Spleen (tissue), 11 donors: ENCODE measurements at regions not wholly inside any gene's neighbourhood (a gene's known extent, or its start where the extent isn't known, plus 50 kb on each side); places are given as distances from the start of the nearest gene placed in this dataset.

Experiments used
- DNase-seq: peaks from one replicate; pipeline ENCODE4 v3.0.0-alpha.2; 2020
- H3K27ac ChIP-seq, 8 donors: fragments of 200-600 bp; sonication (generic) in 7 of 8; 1 replicate in 4 of 8; 2 replicates in 4 of 8; pipeline versions ENCODE4 v1.5.0 to v1.8.0; 2016 to 2021; ENCODE audit warnings: inconsistent platforms in 4 of 8, mild to moderate bottlenecking in 4 of 8, moderate library complexity in 1 of 8
- H3K27me3 ChIP-seq, 7 donors: fragments of 200-600 bp; sonication (generic) in 6 of 7; replicated peaks in 1 of 7; 1 replicate in 4 of 7; 2 replicates in 3 of 7; pipeline versions ENCODE4 v1.5.0 to v1.8.0; 2016 to 2021; ENCODE audit warnings: inconsistent platforms in 3 of 7, mild to moderate bottlenecking in 1 of 7
- H3K36me3 ChIP-seq, 6 donors: fragments of 200-600 bp; sonication (generic) in 5 of 6; 1 replicate in 4 of 6; 2 replicates in 2 of 6; pipeline versions ENCODE4 v1.5.0 to v1.8.0; 2016 to 2021; ENCODE audit warnings: inconsistent platforms in 2 of 6
- H3K4me1 ChIP-seq, 6 donors: fragments of 200-600 bp; sonication (generic) in 5 of 6; 1 replicate in 3 of 6; 2 replicates in 3 of 6; pipeline versions ENCODE4 v1.5.0 to v1.8.0; 2016 to 2021; ENCODE audit warnings: inconsistent platforms in 3 of 6
- H3K4me3 ChIP-seq, 8 donors: fragments of 200-600 bp; sonication (generic) in 7 of 8; 1 replicate in 4 of 8; 2 replicates in 4 of 8; pipeline versions ENCODE4 v1.5.0 to v1.8.0; 2016 to 2021; ENCODE audit warnings: inconsistent platforms in 4 of 8, mild to moderate bottlenecking in 4 of 8, moderate library complexity in 2 of 8
- H3K9me3 ChIP-seq, 8 donors: fragments of 200-600 bp; sonication (generic) in 7 of 8; 1 replicate in 4 of 8; 2 replicates in 4 of 8; pipeline versions ENCODE4 v1.5.0 to v1.8.0; 2016 to 2021; ENCODE audit warnings: inconsistent platforms in 4 of 8
- POLR2A ChIP-seq, 3 donors: fragments of 450-650 bp; IDR thresholded peaks; one replicate each; pipeline ENCODE4 v1.5.1; 2017; ENCODE audit warnings: antibody characterized with exemption in 3 of 3, mild to moderate bottlenecking in 1 of 3
- POLR2AphosphoS5 ChIP-seq, 3 donors: sonication (generic); formaldehyde crosslinking; IDR thresholded peaks; one replicate each; pipeline ENCODE4 v1.5.1; 2017; ENCODE audit warnings: antibody characterized with exemption in 3 of 3
- WGBS, 5 donors: extraction: QIAGEN DNeasy Blood & Tissue Kit in 3 of 5; methylation state at CpG; one replicate each; pipeline versions ENCODE4 v1.1.5 to v1.1.7; 2013 to 2018; 5-methylcytosine and 5-hydroxymethylcytosine counted together
- intact Hi-C: fragments of 100-400 bp; cut with DNase I; formaldehyde crosslinking; loops from one replicate; pipeline ENCODE4 v1.15.0; 2023; ENCODE audit warnings: low total_unique reads
- TF ChIP-seq, protein P1 (sequence below), 11 experiments: fragments of 200-600 bp in 7 of 11; fragments of 450-650 bp in 4 of 11; sonication (generic) in 4 of 11; IDR thresholded peaks in 8 of 11; conservative IDR thresholded peaks in 3 of 11; 1 replicate in 7 of 11; 2 replicates in 4 of 11; pipeline versions ENCODE4 v1.4.0 to v1.8.0; 2016 to 2021; ENCODE audit warnings: antibody characterized with exemption in 11 of 11, inconsistent platforms in 4 of 11, mild to moderate bottlenecking in 1 of 11
- donor health status: healthy with polysubstance abuse.
- donor health status: DM: no; HTN: no; CAD: no; lungs with moderate emphysema.
- donor health status: DM: no; HTN: no; CAD: no.
- donor health status: Bipolar disorder and iron deficiency.
- donor health status: healthy.
- donor health status: DM: no; HTN: no; CAD: no.
- donor health status: DM: yes; HTN: yes; CAD: no.

DNA sequence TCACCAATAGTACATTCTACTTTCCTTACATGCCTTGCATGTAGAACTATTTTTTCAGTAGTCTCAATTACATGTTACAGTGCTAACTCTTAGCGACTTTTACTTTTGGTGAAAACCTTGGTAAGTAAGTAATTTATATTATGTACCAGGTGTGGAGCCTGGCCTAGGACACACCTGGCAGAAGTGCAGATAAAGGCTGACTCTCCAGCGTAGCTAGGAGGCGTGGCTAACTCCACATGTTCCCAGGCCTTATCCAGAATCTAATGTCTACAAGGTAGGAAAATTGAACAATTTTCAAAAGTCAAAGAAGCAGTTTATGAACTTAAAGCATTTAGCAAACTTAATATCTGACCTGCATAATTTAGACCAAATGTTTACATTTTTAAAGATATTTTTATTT is 157.4 kb downstream of the DHRS2 start:
- no peaks in the 10 kb centered on the region for H3K4me1 ChIP-seq
- H3K27ac ChIP-seq = no peak overlapping the region
- TF ChIP-seq, protein P1, sequence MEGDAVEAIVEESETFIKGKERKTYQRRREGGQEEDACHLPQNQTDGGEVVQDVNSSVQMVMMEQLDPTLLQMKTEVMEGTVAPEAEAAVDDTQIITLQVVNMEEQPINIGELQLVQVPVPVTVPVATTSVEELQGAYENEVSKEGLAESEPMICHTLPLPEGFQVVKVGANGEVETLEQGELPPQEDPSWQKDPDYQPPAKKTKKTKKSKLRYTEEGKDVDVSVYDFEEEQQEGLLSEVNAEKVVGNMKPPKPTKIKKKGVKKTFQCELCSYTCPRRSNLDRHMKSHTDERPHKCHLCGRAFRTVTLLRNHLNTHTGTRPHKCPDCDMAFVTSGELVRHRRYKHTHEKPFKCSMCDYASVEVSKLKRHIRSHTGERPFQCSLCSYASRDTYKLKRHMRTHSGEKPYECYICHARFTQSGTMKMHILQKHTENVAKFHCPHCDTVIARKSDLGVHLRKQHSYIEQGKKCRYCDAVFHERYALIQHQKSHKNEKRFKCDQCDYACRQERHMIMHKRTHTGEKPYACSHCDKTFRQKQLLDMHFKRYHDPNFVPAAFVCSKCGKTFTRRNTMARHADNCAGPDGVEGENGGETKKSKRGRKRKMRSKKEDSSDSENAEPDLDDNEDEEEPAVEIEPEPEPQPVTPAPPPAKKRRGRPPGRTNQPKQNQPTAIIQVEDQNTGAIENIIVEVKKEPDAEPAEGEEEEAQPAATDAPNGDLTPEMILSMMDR (IDR thresholded peaks at IDR 0.05 in 8 of 11, conservative IDR thresholded peaks at IDR 0.05 in 3 of 11) = no peak
- no peak for TF ChIP-seq POLR2AphosphoS5 (IDR thresholded peaks at IDR 0.05)
- H3K4me3 ChIP-seq = no peak overlapping the region
- WGBS, 5 donors = 88 to 94% (median 90%) methylated on average over 3 of the region's 3 CpGs
- no peaks in the 10 kb centered on the region for H3K36me3 ChIP-seq
- H3K9me3 ChIP-seq = peaks cover 0 to 4% (median 0%) of the 10 kb centered on the region in 8 donors
- intact Hi-C loops = no loop called here
- DNase-seq = no peak
- H3K27me3 ChIP-seq = peaks cover 0 to 7% (median 0%) of the 10 kb centered on the region in 7 donors

DNA sequence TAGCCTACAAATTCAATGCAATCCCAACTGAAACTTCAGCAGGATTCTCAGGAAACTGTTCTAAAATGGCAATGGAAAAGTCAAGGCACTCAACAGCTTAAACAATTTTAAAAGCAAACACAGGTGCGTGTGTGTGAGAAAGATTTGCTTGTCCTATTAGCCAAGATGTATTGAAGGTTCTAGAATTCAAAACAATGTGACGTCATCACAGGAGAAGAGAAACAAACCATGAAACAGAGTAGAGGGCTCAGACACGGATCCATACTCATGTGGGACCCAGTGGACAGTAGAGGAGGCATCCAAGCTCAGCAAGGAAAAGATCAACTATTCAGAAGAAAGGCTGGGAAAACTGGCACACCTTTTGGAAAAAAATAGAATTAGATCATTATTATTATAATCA is 152.8 kb upstream of the DHRS4 start:
- TF ChIP-seq POLR2A (IDR thresholded peaks at IDR 0.05) (no peak), POLR2AphosphoS5 (IDR thresholded peaks at IDR 0.05) (no peak)
- TF ChIP-seq, protein P1 (IDR thresholded peaks at IDR 0.05 in 8 of 11, conservative IDR thresholded peaks at IDR 0.05 in 3 of 11) = no peak
- Histone ChIP-seq H3K4me3 (no peak overlapping the region), H3K27me3 (no peaks in the 10 kb centered on the region), H3K36me3 (no peaks in the 10 kb centered on the region), H3K9me3 (peaks cover 2 to 15% (median 12%) of the 10 kb centered on the region in 8 donors), H3K27ac (no peak overlapping the region), H3K4me1 (no peaks in the 10 kb centered on the region)
- no peak for DNase-seq
- intact Hi-C loops = no loop called here
- WGBS, 5 donors = 72 to 85% (median 80%) methylated on average over 3 of the region's 3 CpGs

DNA sequence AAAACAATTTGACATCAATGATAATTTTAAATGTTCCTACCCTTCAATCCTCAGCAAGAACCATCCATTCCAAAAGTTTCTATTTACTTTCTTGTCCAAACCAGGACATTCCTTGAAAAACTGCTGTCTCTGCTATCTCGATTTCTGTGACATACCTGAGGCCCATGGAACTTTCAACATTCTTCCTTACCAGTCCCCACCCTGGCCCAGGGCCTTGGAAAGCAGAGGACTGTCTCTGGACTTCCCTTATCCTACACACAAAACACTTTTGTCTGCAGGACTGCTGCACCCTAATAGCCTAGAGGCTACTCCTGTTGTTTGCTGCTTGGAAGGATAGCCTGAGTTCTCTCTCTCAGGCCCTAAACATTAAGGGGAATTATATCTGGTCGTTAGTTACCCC is 151.8 kb upstream of the DHRS4 start:
- intact Hi-C loops = no loop called here
- Histone ChIP-seq H3K9me3 (peaks cover 4 to 24% (median 19%) of the 10 kb centered on the region in 8 donors), H3K4me1 (no peaks in the 10 kb centered on the region), H3K4me3 (no peak overlapping the region), H3K36me3 (no peaks in the 10 kb centered on the region), H3K27me3 (no peaks in the 10 kb centered on the region), H3K27ac (no peak overlapping the region)
- no peak for DNase-seq
- TF ChIP-seq, protein P1 (IDR thresholded peaks at IDR 0.05 in 8 of 11, conservative IDR thresholded peaks at IDR 0.05 in 3 of 11) = no peak
- no peak for TF ChIP-seq POLR2A (IDR thresholded peaks at IDR 0.05)
- TF ChIP-seq POLR2AphosphoS5 (IDR thresholded peaks at IDR 0.05) = no peak
- WGBS, 5 donors = 47 to 75% (median 67%) methylated on average over 2 of the region's 2 CpGs

DNA sequence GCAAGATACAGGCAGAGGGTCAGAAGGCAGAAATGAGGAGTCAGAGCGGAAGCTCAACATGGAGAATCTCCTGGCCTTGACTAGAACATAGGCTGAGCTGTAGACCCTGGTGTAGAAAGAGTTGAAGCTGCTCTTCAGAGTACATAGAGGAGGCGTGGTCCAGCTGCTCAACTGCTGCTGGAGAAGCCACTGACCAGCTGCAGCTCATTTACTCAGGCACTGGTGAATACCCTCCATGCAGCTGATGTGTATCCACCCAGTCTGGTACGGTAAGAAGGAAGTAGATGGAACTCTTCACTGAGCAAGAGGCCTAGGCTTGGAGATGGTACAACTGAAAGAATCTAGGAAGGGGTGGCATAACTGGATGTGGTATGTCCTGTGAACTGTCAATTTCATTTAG is 148.8 kb upstream of the DHRS4 start:
- Histone ChIP-seq H3K27me3 (no peaks in the 10 kb centered on the region), H3K27ac (no peak overlapping the region), H3K9me3 (peaks cover 4 to 25% (median 19%) of the 10 kb centered on the region in 8 donors), H3K4me1 (no peaks in the 10 kb centered on the region), H3K36me3 (no peaks in the 10 kb centered on the region), H3K4me3 (no peak overlapping the region)
- WGBS, 5 donors = 81 to 89% (median 87%) methylated on average over 3 of the region's 3 CpGs
- intact Hi-C loops = no loop called here
- no peak for DNase-seq
- no peak for TF ChIP-seq POLR2A (IDR thresholded peaks at IDR 0.05)
- no peak for TF ChIP-seq POLR2AphosphoS5 (IDR thresholded peaks at IDR 0.05)
- TF ChIP-seq, protein P1 (IDR thresholded peaks at IDR 0.05 in 8 of 11, conservative IDR thresholded peaks at IDR 0.05 in 3 of 11) = no peak
